ENCODE measurements at regions not wholly inside any gene's neighbourhood (a gene's known extent, or its start where the extent isn't known, plus 50 kb on each side); places are given as distances from the start of the nearest gene placed in this dataset.

- no peak for DNase-seq (ENCODE audit: low spot score)
Measured at GRCh38 chr2:198706476-198707082, 751.2 kb downstream of the SATB2 start.

- no peak for DNase-seq (ENCODE audit: low spot score)
Measured at GRCh38 chr2:198703281-198703680, 754.5 kb downstream of the SATB2 start.

- DNase-seq (ENCODE audit: low spot score), result no peak
Measured at GRCh38 chr2:198702796-198703195, 754.9 kb downstream of the SATB2 start.

- no peak for DNase-seq (ENCODE audit: low spot score)
Measured at GRCh38 chr2:198701481-198701880, 756.3 kb downstream of the SATB2 start.

DNA sequence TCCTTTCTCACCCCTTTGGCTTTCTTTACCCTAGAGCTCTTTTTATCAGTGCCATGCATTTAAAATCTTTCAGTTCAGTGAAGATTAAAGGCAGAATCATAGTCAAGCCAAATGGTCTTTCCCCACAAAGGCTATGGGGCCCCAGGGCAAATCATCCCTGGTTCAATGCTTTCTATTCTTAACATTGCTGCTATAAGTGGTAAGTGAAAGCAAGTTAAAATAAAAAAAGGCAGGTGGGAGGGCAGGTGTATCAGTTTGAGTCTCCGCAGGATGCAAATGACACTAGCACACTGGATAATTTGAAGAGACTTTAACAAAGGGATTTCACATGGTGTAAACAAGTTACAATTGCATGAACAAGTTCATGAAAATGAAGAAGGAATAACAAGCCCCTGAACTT is 757.4 kb downstream of the SATB2 start:
- DNase-seq (ENCODE audit: low spot score), result no peak

DNA sequence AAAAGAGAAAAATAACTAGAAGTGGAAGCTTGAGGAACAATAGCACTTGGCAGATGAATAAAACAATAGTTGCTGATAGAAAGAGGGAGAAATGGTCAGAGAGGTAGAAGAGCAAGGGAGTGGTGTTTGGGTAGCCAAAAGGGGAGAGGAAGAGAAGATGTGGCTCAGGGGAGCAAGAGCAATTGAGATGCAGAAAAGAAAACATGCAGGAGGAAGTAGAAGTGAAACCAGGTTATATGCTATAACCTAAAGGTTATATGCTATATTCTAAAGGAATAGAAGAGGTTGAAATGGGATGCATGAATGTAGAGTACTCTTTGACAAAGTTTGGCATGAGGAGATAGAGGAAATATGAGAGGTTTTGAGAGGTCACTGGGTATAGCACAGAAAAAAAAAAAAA is 759.5 kb downstream of the SATB2 start:
- no peak for DNase-seq (ENCODE audit: low spot score)

DNA sequence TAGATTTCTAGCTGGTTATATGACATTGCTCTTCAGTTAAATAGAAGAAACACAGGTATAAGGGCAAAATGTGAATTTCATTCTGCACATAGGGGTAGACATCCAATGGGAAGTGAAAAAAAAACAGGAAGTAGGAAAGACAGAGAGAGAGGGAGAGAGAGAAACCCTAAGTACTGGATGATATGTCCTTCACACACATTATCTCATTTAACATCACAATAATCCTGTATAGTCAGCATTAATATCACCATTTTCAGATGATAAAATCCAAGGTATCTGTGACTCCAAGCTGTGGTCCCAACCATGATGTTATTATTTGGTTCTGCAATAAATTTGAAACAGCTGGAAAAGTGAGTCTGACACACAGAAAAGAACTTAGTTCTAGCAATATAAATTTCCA is 759.9 kb downstream of the SATB2 start:
- DNase-seq (ENCODE audit: low spot score), result no peak

- no peak for DNase-seq (ENCODE audit: low spot score)
Measured at GRCh38 chr2:198697218-198697617, 760.5 kb downstream of the SATB2 start.

- no peak for DNase-seq (ENCODE audit: low spot score)
Measured at GRCh38 chr2:198695879-198696278, 761.9 kb downstream of the SATB2 start.

- peak; percentile 10 for DNase-seq (ENCODE audit: low spot score)
Measured at GRCh38 chr2:198692907-198693510, 764.7 kb downstream of the SATB2 start.

GRCh38 chr2:198691236-198691635 is 766.5 kb downstream of the SATB2 start:
- no peak for DNase-seq (ENCODE audit: low spot score)

- no peak for DNase-seq (ENCODE audit: low spot score)
Measured at GRCh38 chr2:198664321-198664720, 793.4 kb downstream of the SATB2 start.

DNA sequence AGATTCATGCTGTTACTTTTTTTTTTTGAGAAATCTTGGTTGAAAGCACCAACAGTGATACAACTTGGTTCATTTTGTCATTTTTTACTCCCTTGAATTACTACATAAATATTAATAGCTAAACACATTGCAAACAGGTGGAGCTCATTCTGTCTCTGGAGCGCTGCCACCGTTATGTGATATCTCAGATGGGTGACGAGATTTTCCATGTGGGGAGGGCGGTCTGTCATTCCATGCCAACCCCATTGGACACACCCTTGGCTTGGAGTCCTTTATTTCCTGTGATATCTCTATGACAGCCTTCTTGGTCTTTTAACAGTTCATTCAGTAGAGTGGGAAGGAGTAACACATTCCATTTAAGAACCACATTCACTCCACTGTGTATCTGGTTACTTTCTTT is 794.8 kb downstream of the SATB2 start:
- no peak for DNase-seq (ENCODE audit: low spot score)

GRCh38 chr2:198660501-198660900 is 797.2 kb downstream of the SATB2 start:
- no peak for DNase-seq (ENCODE audit: low spot score)

GRCh38 chr2:198659096-198659870 is 798.5 kb downstream of the SATB2 start:
- no peak for DNase-seq (ENCODE audit: low spot score)

DNA sequence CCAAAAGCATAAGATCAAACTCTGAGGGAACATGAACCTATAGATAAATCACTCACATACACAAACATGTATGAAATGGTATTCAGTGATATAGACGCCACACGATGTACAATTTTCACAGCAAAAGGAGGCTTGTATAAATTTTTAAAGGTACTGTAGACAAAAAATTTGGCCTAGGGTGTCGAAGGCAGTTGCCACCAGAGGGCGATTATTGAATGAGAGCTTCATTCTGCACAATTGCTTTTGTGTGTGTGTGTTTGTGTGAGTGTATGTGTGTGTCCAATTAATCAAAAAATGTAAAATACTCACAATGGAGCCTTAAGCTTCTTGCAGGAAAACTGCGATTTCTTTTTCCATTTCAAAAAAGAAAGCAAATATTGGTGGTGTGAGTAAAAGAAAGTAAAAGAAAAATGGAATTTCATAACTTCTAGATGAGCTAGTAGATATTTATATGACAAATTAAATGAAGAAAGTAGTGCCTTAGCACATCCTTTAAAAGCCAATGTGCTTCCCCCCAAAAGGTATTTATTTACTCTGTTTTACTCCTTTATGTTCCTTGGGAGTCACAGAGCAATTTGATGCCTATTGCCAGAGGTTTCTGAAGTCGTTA is 800.1 kb downstream of the SATB2 start:
- DNase-seq (ENCODE audit: low spot score), result peak; percentile 27

DNA sequence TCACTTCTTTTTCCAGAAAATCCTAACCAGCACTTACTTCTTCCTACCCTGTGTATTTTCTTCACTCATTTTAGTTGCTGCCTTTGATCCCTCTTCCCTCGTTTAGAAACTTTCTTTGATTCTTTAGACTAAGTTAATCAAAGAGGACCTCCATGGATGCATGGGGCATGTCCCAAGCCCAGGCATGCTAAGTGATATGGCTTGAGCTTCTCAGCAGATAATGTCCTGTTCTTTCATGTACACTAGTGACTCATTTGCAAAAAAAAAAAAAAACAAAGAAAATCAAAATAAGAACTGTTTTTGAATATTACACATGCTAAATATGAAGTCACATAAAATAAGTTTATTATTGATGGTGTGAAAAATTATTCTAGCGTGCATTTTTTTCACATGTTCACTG is 800.9 kb downstream of the SATB2 start:
- no peak for DNase-seq (ENCODE audit: low spot score)

DNA sequence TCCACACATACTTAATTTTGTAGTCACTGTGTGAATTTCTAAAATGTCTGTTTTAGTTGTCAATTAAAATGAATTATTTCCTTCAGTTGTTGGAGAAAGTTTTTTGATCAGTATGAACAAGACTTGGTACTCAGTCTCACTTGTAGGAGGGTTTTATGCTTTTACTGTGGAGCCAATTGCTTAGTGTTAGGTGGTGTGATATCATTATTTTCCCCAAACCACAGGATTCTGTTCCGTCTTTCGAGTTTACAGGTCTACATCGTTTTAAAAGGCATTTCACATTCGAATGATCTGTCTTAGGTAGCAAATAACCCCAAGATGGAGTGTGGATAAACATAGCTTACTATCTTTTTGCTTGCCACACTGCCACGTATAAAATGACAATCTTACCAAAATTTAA is 803.1 kb downstream of the SATB2 start:
- DNase-seq (ENCODE audit: low spot score), result no peak

DNA sequence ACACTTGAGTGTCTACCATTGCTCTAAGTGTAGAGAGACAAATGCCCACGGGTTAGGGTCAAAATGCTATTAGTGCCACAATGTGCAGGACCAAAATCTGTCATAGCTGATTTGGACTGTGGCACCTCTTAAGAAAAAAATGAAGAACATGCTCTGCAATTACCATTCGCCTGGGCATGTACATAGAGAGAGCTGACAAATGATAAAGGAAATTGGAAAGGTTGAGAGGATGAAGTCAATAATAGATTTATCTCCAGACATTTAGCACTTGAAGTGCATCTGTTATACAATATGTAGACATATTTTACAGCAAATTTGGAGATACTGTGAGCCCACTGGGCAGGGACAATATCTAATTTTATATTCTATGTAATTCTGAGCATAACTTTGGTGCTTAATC is 804.4 kb downstream of the SATB2 start:
- DNase-seq (ENCODE audit: low spot score), result no peak

GRCh38 chr2:198652461-198652860 is 805.3 kb downstream of the SATB2 start:
- no peak for DNase-seq (ENCODE audit: low spot score)

- no peak for DNase-seq (ENCODE audit: low spot score)
Measured at GRCh38 chr2:198645816-198646215, 811.9 kb downstream of the SATB2 start.

DNA sequence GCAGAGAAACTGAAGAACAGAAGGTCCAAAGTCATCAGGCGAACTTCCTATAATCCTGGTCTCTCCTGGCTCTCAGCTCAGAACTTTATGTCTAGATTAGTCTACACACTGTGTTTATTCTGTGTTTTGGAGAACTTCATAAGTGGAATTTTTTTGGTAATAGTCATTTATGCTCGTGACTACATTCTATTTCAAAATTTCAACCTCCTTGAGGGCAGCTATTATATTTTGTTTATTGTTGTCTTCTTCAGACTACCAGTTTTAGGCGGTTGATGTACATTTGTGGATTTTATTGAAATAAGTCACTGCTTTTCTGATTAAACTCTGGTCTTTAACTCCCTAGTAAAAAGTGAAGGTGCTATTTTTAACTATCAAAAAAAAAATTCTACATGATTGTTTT is 816.6 kb downstream of the SATB2 start:
- no peak for DNase-seq (ENCODE audit: low spot score)

DNA sequence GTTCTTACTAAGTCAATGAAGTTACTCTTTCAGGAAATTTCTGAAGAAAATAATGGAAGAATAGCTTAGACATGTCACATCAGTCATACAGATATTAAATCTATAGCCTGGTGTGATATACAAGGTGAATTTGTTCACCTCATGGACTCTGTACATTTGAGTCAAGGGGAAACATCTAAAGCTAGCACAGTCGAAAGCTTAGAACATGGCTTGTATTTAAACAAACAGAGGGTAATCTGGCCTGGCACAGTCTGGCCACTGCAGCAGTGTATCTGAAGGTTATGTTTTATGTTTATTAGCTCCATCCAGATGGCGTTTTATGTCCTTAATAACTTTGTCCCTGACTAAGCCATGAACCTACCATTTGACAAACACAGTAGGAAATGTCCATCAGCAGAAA is 817.3 kb downstream of the SATB2 start:
- no peak for DNase-seq (ENCODE audit: low spot score)
